GM18868 (cell line): ENCODE measurements at regions not wholly inside any gene's neighbourhood (a gene's known extent, or its start where the extent isn't known, plus 50 kb on each side); places are given as distances from the start of the nearest gene placed in this dataset.
A peak's percentile ranks its signal among the peaks of the same experiment; 100 is the strongest.

Experiments
- ATAC-seq: cut with Tn5 transposase; IDR thresholded peaks from one replicate; pipeline ENCODE4 v1.9.1; 2021; ENCODE audit warnings: mild to moderate bottlenecking, moderate library complexity; ENCODE audit not compliant: unreplicated experiment

DNA sequence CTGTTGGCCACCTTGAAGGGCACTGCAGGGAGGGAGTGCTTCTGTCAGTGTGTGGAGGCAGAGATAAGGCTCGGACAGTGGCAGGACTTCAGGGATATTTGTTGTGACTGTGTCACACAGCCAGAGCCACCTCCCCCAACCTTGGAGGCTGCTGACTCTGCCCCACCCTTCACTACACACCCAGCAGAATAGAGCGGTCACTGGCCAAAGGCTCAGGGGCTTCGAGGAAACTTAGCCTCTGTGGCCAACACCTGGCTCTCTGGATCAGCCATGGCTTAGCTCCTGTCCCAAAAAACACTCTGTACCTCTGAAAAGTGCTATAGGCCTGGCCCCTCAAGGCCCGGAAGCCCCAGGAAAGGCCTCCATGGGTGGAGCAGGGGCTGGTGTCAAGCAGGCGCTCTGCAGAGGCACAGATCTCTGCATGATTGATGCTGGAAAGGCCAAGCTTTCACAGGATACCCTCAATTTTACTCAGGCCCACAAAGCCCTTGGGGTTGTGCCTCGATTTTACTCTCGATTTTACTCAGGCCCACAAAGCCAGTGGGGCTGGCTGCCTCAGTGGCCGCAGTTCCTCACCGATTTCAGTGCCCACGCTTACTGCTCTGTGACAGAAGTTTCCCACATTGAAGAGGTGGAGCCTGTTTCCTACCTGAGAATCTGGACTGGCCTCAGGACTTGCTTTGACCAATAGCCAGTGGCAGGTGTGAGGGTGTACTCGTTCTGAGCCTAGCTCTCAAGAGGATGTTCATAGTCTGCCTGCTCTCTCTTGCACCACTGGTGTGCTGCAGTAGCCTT is 113.2 kb upstream of the GPR26 start:
- ATAC-seq, result peak; percentile 67

DNA sequence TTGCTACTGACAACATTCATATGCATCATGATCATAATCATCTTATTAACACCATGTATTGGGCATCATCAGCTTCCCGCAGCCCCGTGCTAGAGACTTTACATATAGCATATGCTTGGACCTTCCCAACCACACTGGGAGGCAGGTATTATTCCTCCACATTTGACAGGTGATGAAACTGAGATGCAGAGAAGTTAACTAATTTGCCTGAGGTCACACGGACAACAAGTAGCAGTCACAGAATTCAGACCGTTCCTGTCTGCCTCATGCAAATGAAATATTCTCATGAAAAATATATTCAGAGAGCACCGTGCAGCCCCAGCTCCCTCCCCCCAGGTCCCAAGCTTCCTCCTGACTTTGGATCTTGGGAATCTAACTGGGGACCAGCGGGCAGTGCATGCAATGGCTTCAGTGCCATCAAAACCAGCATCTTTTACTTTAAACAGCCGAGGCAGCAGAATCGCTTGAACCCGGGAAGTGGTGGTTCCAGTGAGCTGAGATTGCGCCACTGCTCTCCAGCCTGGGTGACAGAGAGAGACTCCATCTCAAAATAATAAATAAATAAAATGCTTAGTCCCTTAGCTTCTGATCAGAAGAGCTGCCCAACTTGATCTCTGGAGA is 112.2 kb upstream of the GPR26 start:
- no peak for ATAC-seq

DNA sequence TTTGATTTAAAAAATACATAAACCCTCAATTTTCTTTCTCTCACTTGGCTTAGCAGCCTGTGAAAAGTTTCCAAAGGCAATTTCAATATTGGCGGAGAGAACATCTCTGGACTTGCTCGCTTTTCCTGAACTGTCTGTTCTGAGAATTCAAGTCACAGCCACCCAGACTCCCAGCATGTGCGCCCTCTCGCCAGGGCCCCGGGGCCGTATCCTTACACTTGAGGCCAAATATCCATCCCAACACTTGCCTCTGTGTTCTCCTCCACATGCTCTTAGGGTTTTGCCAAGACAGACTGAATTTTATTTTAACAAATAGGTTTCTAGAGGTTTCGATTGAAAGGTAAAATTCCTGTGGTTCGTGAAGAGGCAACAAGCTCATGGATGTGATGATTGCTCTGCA is 111.5 kb upstream of the GPR26 start:
- no peak for ATAC-seq

DNA sequence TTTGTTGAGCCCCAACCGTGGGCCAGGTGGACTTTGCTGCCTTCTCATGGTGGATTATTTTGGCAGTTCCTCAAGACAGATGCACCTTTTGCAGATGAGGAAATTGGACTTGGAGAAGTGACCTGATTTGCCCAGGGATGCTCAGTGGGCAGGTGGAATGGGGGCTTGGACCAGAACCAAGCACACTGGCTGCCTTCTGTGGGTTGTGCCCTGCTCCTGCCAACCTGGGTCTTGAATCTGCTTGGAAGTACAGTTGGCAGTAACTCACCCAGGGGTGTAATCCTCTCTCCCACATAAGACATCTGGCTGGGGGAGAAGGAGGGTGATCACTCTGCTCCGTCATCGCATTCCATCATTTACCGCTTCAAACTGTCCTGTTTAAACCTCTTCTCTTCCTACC is 110.5 kb upstream of the GPR26 start:
- ATAC-seq, result no peak

DNA sequence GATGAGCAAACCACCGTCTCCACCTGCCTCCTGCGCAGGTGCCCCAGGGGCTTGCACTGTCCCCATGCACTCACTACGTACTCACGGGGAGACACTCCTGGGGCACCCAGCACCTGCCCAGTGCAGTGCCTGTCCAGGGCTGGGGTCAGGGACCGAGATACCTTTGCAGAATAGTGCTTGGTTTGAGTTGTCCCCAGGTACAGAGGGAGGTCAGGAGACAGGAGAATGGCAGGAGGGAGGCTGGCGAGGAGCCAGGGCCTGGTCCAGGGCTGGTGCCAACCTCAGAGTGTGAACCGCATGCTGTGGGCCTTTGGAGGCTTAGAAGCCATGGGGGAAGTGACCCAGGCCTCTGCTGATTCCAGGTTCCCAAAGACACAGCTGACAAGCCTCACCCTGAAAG is 110.1 kb upstream of the GPR26 start:
- no peak for ATAC-seq

DNA sequence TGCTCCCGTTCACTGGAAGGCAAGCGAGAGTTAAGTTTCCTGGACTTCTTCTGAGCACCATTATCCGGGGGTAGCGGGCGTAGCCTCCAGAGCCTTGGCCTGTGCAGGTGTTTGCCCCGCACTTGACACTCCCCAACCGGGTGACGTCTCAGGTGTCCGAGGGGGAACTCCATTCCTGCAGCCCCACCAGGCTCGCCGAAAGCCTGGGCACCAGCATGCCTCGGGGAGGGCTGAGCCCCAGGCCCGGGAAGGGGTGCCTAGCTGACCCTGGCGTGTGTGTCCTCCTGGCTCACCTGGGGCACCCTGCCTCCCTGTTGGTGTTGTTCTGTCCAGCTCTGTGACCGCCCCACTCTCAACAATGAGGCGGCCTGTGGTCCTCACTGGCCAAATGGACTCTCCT is 109.4 kb upstream of the GPR26 start:
- ATAC-seq, result no peak

DNA sequence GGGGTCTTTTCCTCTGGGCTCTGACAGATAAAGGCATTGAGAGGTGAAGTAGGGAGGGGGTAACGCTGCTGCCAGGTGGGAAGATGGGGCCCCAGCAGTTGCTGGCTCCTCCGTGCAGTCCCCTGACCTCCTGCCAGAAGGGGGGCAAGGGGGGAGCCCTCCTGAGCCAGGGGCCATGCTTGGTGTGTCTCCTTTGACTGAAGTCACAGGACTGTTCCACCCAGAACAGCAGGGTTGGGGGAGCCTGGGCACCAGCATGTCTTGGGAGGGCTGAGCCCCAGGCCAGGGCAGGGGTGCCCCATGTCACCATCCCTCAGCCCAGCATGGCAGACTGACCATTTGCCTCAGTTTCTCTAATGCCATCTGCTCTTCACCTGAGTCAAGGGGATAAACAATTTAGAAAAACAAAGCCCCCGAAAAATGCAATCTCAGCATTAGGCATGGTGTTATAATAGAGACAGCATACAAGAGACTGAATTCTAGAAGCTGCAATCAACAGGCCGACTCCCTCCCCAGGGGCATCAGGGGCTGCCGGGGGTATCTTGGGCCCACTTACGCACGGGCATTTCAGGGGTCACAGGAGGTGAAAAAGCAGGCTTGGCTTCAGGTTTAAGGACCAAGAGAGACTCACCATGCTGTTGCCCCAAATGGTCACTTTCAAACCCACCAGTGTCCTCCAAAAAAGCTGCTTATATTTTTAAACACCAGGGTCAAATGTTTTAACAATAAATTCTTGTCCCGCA is 108.6 kb upstream of the GPR26 start:
- ATAC-seq, result no peak

DNA sequence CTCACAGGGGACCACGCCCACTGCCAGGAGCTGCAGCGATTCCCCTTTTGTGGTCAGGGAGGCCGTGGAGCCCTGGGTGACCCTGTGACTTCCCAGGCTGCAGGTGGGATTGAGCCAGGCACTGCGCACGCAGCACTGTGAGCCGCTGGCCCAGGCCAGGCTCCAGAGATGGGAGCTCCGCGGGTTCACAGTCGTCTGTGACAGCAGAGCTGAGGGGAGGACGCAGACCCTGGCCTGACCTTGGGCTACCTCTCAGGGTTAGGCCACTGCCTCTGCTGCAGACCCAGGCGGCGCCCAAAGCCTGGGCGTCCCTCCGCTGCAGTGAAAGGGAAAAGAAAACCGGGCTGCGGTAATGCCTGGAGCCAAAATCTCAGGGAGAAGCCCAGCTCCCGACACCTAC is 107.5 kb upstream of the GPR26 start:
- ATAC-seq, result no peak

DNA sequence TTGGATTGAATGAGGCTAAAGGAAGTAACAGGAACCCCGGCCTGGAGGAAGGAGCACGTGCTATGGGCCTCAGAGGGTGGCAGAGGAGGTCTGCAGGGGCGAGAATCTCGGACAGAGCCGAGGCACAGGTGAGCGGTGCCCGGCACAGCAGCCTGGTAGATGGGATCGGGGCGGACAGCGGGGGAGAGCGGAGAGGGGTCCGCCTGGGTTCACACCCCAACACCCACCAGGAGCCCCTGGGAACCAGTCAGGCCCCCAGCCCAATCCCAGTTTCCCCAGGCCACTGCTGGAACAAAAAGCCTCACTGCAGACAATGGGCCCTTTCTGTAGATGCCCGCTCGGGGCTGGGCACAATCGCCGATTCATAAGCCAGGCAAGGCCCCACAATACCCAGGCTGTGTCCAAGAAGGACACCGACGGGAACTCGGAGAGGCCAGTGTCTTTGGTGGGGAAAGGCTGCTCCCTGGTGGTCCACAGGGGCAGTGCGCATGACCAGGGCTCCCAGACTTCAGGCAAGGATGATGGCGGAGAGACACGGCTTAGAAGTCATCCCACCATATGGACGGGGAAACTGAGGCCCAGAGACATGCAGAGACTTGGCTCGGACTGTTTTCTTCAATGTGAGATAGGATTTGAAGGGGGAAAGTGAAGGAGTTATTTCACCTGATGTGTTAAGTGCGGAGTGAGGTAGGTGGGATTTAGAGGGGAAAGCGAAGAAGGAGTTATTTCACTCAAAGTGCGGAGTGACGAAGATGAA is 106.9 kb upstream of the GPR26 start:
- peak; percentile 70 for ATAC-seq

DNA sequence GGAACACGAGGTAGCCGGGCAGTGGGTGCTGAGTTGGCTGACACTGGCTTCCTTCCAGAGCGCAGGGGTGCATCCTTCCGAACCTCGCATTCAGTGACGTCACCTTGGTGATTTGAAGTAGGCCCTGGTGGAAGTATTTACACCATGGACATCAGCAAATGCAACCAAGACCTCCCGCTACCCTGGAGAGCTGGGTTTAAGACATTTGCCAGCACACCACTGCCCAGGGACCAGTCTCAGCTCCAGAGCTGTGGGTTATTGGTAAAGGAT is 106.4 kb upstream of the GPR26 start:
- no peak for ATAC-seq

DNA sequence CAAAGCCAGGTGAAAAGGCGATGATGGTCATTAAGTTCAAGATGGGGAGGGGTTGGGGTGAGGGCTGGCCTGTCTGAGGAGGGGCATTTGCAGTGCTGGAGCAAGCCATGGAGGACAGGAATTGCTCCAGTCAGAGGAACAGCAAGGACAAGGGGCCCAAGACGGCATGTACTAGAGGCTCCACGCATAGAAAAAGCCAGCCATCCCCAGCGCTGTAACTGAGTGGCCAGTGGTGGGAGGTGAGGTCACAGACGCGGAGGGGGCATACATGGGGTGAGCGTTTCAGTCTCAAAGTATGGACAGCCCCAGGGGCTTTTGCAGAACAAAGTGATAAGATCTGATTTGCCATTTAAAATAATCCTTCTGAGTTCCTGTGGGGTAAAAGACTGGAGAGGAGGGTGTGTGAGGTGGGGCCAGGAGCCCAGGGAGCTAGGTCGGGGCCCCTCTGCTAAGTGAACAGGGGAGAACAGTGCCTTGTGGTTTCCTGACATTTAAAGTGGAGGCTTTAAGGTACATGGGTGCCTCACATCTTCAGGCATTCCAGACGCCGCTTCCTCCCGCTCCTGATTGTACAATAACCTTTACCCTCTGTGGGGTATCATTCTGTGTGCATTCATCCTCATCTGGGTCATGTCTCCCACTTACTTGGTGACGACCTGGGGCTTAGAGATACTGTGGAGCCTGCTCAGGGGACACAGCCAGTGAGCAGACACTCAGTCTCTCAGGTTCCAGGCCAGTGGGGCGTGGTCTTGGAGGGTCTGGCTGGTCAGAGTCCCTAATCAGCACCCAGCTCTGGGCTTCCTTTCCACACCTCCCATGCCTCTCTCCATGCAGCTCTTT is 105.6 kb upstream of the GPR26 start:
- ATAC-seq, result no peak

DNA sequence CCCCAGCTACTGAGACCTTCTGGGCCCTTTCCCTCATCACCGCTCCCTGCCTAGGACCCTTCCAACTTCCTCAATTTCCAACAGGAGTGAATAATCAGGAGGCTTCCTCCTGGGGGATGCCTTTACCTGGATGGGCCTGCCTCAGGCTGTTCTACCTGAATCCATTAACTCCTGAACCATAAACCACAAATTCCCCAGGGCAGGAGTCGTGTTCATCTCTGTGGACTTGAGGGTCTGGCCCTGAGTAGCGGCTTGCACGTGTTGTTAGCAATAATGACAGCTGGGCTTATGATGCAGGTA is 105.1 kb upstream of the GPR26 start:
- ATAC-seq, result no peak

DNA sequence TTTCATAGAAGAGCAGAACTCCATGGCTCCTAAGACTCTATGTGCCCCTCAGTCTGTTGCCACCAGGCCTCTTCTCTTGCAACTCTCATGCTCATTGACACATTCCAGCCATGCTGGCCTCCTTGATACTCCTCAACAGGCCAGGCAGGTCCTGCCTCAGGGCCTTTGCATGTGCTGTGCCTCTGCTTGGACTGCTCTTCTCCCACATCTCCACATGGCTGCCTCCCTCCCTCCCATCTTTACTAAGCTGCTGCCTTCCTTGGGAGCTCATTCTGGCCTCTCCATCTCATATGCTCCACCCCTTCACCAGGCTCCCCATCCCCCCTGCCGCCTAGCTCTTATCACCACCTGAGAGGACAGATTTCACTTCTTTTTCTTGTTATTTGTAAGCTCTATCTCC is 103.8 kb upstream of the GPR26 start:
- ATAC-seq, result no peak

DNA sequence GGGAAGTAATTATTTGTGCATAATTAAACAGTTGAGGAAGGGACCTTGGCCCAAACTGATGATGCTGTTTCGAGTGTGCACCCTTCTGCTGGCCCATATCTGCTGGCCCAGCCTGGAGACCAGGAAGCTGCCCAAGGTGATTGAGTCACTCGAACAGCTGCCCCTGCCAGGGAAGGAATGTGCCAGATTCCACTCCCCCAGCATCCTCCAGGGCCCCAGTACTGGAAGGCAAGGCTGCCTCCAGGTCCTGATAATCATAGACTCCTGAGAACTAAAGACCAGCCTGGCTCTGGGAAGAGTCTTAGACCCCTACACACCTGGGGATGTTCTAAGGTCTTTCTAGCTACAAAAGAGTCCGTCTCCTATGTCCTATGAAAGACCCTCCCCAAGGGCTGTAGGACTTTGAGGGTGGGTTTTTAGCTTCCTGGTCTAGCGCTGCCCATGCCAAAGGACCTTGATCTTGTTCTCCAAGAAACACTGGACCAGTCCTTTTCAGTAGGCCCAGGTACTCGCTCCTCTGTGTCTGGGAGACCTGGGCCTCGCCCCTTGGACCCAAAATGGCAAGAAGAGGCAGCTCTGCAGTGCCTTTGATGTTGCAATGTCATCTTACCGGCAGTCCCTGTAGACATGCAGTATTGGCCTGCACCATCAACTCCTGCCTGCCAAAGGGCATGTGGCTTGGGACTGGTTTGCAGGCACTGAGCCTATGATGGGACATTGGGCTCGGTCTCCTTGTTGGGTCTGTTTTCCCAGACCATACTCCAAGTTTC is 103.2 kb upstream of the GPR26 start:
- no peak for ATAC-seq

DNA sequence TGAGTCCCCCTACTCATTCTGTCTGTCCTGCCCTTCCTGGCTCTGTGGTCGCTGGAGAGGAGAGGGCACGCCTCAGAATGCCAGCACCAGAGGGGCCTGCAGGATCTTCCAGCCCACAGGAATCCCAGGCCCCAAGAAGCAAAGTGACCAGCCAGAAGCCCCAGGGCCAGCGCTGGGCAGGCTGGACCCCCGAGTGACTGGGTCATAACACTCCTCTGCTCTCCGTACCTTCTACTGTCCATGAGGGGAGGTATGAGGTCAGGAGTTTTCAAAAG is 102.6 kb upstream of the GPR26 start:
- ATAC-seq, result no peak

DNA sequence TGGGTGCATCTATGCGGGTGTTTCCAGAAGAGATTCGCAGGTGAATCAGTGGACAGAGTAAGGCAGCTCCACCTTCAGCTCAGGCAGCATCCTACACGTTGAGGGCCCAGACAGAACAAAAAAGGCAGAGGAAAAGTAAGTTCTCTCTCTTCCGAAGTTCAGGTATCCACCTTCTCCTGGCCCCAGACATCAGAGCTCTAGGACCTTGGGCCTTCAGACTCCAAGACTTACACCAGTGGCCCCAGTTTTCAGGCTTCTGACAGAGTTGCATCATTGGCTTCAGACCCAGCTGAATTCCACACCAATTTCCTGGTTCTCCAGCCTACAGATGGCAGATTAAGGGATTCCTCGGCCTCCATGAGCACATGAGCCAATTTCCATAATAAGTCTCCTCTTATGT is 102.2 kb upstream of the GPR26 start:
- no peak for ATAC-seq

DNA sequence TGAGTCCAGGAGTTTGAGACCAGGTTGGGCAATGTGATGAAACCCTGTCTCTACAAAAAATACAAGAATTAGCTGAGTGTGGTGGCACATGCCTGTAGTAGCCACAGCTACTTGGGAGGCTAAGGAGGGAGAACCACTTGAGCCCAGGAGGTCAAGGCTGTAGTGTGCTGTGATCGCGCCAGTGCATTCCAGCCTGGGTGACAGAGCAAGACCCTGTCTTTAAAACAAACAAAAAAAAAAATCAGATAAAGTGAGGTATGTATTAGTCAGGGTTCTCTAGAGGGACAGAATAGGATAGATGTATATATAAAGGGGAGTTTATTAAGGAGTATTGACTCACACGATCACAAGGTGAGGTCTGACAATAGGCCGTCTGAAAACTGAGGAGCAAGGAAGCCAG is 101.5 kb upstream of the GPR26 start:
- ATAC-seq, result no peak

DNA sequence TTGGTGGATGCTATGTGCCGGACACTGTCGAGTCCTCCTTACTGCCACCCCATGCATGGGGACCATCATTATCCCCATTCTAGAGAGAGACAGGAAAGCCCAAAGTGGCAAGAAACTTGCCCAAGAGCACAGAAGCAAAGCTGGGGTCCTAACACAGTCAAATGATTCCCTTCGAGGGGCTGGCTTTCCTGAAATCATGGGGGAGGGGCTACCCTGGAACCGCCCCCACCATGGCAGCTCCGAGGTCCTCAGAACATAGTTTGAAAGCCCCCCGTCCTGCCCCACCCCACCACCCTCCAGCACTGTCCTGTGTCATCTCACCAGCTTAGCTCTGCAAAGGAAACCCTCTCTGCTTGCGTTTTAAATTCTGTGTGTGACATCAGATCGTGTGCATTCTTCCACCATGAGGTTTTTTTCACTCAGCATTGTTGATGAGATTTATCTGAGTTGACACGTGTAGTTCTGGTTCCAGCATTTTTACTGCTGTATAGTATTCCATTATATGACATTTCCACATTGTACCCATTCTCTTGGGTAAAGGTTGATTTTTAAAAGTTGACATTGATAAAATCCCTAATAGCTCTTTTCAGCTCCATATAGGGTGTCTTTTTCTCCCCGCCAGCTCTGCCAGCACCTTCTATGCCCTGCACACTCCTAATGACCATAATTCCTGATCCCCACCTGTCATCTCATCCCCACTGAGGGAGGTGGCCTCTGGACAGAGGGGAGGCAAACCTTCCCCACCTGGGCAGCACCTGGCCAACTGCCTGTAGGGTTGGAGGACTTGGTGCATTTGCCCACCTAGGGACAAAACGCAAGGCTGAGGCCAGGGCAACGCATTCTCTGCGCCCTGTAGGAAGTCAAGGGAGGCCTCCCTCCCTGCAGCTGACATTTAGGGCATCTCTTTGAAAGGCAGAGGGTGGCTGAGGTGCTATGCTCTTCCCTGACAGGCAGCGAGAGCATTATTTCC is 100.2 kb upstream of the GPR26 start:
- ATAC-seq, result no peak

DNA sequence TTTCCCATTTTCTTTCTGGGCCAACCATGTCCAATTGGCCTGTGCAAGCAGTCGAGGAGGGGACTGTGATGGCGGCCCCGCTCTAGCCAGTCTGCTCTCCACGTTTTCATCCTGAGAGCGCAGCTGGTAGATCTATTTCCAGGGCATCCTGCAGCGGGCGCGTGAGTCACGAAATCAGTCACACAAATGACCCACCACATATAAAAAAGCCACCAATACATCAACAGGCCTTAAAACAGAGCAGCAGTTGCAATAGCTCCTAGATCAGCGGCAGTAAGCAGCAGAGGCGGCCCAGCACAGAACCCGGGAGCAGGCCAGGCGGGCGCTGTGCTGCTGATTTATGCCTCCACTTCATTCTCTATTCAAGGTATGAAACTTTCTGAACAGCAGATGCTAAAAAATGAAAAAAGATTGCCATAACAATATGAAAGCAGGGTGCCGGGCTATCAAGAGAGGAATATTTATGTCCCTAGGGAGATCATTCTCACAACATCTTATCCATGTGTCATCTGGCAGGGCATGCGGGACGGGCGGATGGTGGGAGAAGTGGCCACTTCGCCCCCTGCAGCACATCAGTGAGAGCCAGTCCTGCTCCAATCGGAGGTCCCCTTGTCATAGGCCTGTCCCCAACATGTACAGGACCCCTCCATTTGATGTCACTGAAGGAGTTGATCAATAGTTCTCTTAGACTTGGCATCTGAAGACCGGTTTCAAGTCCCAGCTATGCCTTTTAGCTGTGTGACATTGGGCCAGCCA is 98.0 kb upstream of the GPR26 start:
- ATAC-seq, result no peak
